ENCODE measurements at regions not wholly inside any gene's neighbourhood (a gene's known extent, or its start where the extent isn't known, plus 50 kb on each side); places are given as distances from the start of the nearest gene placed in this dataset.

GRCh38 chr11:32200136-32200847 lies 109.4 kb downstream of the RCN1 start:
- ChIA-PET POLR2A (no interaction called here), CTCF (interaction anchor here (0.7 to 0.9 kb wide), 2 partner anchors 10 to 74 kb away, joined by 3 read pairs; no protein-coding TSS in a partner anchor)
- H3K9me3 ChIP-seq (ENCODE audit: control extremely low read depth in 1 of 5, control insufficient read depth in 4 of 5, insufficient read depth in 2 of 5, low read depth in 1 of 5, low read length in 4 of 5): no peaks in the 10 kb centered on the region
- no peaks in the 10 kb centered on the region for H3K4me1 ChIP-seq (ENCODE audit: control extremely low read depth in 1 of 4, control insufficient read depth in 4 of 4, insufficient read depth in 4 of 4, low read length in 3 of 4)
- WGBS (ENCODE audit: insufficient coverage): 95% methylated on average over 15 of the region's 19 CpGs
- DNase-seq: no peak
- no peaks in the 10 kb centered on the region for H3K36me3 ChIP-seq (ENCODE audit: control insufficient read depth in 4 of 4, insufficient read depth in 4 of 4, low read length in 3 of 4)
- no peak overlapping the region for H3K27ac ChIP-seq (ENCODE audit: insufficient read depth in 1 of 2, low read depth in 1 of 2, low read length in 2 of 2, poor library complexity in 1 of 2, severe bottlenecking in 2 of 2)
- peaks cover 0 to 3% (median 0%) of the 10 kb centered on the region in 5 experiments for H3K27me3 ChIP-seq (replicated peaks in 2 of 5; ENCODE audit: control insufficient read depth in 4 of 5, insufficient read depth in 5 of 5, low read length in 4 of 5)
- H3K4me3 ChIP-seq (ENCODE audit: control insufficient read depth in 1 of 7, extremely low read depth in 1 of 7, insufficient read depth in 4 of 7, low read depth in 2 of 7, low read length in 6 of 7): no peak overlapping the region

GRCh38 chr11:32204751-32205150 lies 113.9 kb downstream of the RCN1 start:
- H3K27ac ChIP-seq (ENCODE audit: insufficient read depth in 1 of 2, low read depth in 1 of 2, low read length in 2 of 2, poor library complexity in 1 of 2, severe bottlenecking in 2 of 2): no peak overlapping the region
- POLR2A ChIA-PET: no interaction called here
- H3K27me3 ChIP-seq (replicated peaks in 2 of 5; ENCODE audit: control insufficient read depth in 4 of 5, insufficient read depth in 5 of 5, low read length in 4 of 5): peaks cover 0 to 7% (median 0%) of the 10 kb centered on the region in 5 experiments
- H3K36me3 ChIP-seq (ENCODE audit: control insufficient read depth in 4 of 4, insufficient read depth in 4 of 4, low read length in 3 of 4): no peaks in the 10 kb centered on the region
- no peak overlapping the region for H3K4me3 ChIP-seq (ENCODE audit: control insufficient read depth in 1 of 7, extremely low read depth in 1 of 7, insufficient read depth in 4 of 7, low read depth in 2 of 7, low read length in 6 of 7)
- CTCF ChIA-PET: no interaction called here
- 97% methylated on average over 4 of the region's 5 CpGs for WGBS (ENCODE audit: insufficient coverage)
- no peak for DNase-seq
- H3K9me3 ChIP-seq (ENCODE audit: control extremely low read depth in 1 of 5, control insufficient read depth in 4 of 5, insufficient read depth in 2 of 5, low read depth in 1 of 5, low read length in 4 of 5): no peaks in the 10 kb centered on the region
- no peaks in the 10 kb centered on the region for H3K4me1 ChIP-seq (ENCODE audit: control extremely low read depth in 1 of 4, control insufficient read depth in 4 of 4, insufficient read depth in 4 of 4, low read length in 3 of 4)

- CTCF ChIA-PET: interaction anchor here (1.0 kb wide), 1 partner anchor 10 kb away, joined by 3 read pairs; no protein-coding TSS in a partner anchor
- 21% methylated on average over 3 of the region's 6 CpGs for WGBS (ENCODE audit: insufficient coverage)
- H3K27me3 ChIP-seq (replicated peaks in 2 of 5; ENCODE audit: control insufficient read depth in 4 of 5, insufficient read depth in 5 of 5, low read length in 4 of 5): peaks cover 0 to 7% (median 0%) of the 10 kb centered on the region in 5 experiments
- H3K27ac ChIP-seq (ENCODE audit: insufficient read depth in 1 of 2, low read depth in 1 of 2, low read length in 2 of 2, poor library complexity in 1 of 2, severe bottlenecking in 2 of 2): no peak overlapping the region
- H3K4me1 ChIP-seq (ENCODE audit: control extremely low read depth in 1 of 4, control insufficient read depth in 4 of 4, insufficient read depth in 4 of 4, low read length in 3 of 4): no peaks in the 10 kb centered on the region
- no peaks in the 10 kb centered on the region for H3K36me3 ChIP-seq (ENCODE audit: control insufficient read depth in 4 of 4, insufficient read depth in 4 of 4, low read length in 3 of 4)
- H3K9me3 ChIP-seq (ENCODE audit: control extremely low read depth in 1 of 5, control insufficient read depth in 4 of 5, insufficient read depth in 2 of 5, low read depth in 1 of 5, low read length in 4 of 5): no peaks in the 10 kb centered on the region
- no peak overlapping the region for H3K4me3 ChIP-seq (ENCODE audit: control insufficient read depth in 1 of 7, extremely low read depth in 1 of 7, insufficient read depth in 4 of 7, low read depth in 2 of 7, low read length in 6 of 7)
- POLR2A ChIA-PET: no interaction called here
- DNase-seq: peak; percentile 47 to 81 (median 59)
Observed at GRCh38 chr11:32210556-32210955, 119.7 kb downstream of the RCN1 start.

- H3K9me3 ChIP-seq (ENCODE audit: control extremely low read depth in 1 of 5, control insufficient read depth in 4 of 5, insufficient read depth in 2 of 5, low read depth in 1 of 5, low read length in 4 of 5): no peaks in the 10 kb centered on the region
- no peak overlapping the region for H3K4me3 ChIP-seq (ENCODE audit: control insufficient read depth in 1 of 7, extremely low read depth in 1 of 7, insufficient read depth in 4 of 7, low read depth in 2 of 7, low read length in 6 of 7)
- H3K36me3 ChIP-seq (ENCODE audit: control insufficient read depth in 4 of 4, insufficient read depth in 4 of 4, low read length in 3 of 4): no peaks in the 10 kb centered on the region
- no peak overlapping the region for H3K27ac ChIP-seq (ENCODE audit: insufficient read depth in 1 of 2, low read depth in 1 of 2, low read length in 2 of 2, poor library complexity in 1 of 2, severe bottlenecking in 2 of 2)
- POLR2A ChIA-PET: no interaction called here
- CTCF ChIA-PET: interaction anchor here (0.7 to 2.0 kb wide), 3 partner anchors 9 to 255 kb away, joined by 3 to 5 read pairs (median 3); no protein-coding TSS in a partner anchor
- peaks cover 0 to 7% (median 0%) of the 10 kb centered on the region in 5 experiments for H3K27me3 ChIP-seq (replicated peaks in 2 of 5; ENCODE audit: control insufficient read depth in 4 of 5, insufficient read depth in 5 of 5, low read length in 4 of 5)
- WGBS (ENCODE audit: insufficient coverage): 94% methylated on average over 5 of the region's 5 CpGs
- DNase-seq: no peak
- no peaks in the 10 kb centered on the region for H3K4me1 ChIP-seq (ENCODE audit: control extremely low read depth in 1 of 4, control insufficient read depth in 4 of 4, insufficient read depth in 4 of 4, low read length in 3 of 4)
Observed at GRCh38 chr11:32213223-32213622, 122.3 kb downstream of the RCN1 start.

GRCh38 chr11:32215157-32215556 lies 124.3 kb downstream of the RCN1 start:
- no peaks in the 10 kb centered on the region for H3K9me3 ChIP-seq (ENCODE audit: control extremely low read depth in 1 of 5, control insufficient read depth in 4 of 5, insufficient read depth in 2 of 5, low read depth in 1 of 5, low read length in 4 of 5)
- POLR2A ChIA-PET: no interaction called here
- H3K27me3 ChIP-seq (replicated peaks in 2 of 5; ENCODE audit: control insufficient read depth in 4 of 5, insufficient read depth in 5 of 5, low read length in 4 of 5): no peaks in the 10 kb centered on the region
- no peak overlapping the region for H3K4me3 ChIP-seq (ENCODE audit: control insufficient read depth in 1 of 7, extremely low read depth in 1 of 7, insufficient read depth in 4 of 7, low read depth in 2 of 7, low read length in 6 of 7)
- DNase-seq: no peak
- no peak overlapping the region for H3K27ac ChIP-seq (ENCODE audit: insufficient read depth in 1 of 2, low read depth in 1 of 2, low read length in 2 of 2, poor library complexity in 1 of 2, severe bottlenecking in 2 of 2)
- WGBS (ENCODE audit: insufficient coverage): 100% methylated on average over 1 of the region's 1 CpG
- CTCF ChIA-PET: no interaction called here
- no peaks in the 10 kb centered on the region for H3K4me1 ChIP-seq (ENCODE audit: control extremely low read depth in 1 of 4, control insufficient read depth in 4 of 4, insufficient read depth in 4 of 4, low read length in 3 of 4)
- H3K36me3 ChIP-seq (ENCODE audit: control insufficient read depth in 4 of 4, insufficient read depth in 4 of 4, low read length in 3 of 4): no peaks in the 10 kb centered on the region

- Histone ChIP-seq H3K4me3 (ENCODE audit: control insufficient read depth in 1 of 7, extremely low read depth in 1 of 7, insufficient read depth in 4 of 7, low read depth in 2 of 7, low read length in 6 of 7) (no peak overlapping the region), H3K4me1 (ENCODE audit: control extremely low read depth in 1 of 4, control insufficient read depth in 4 of 4, insufficient read depth in 4 of 4, low read length in 3 of 4) (no peaks in the 10 kb centered on the region), H3K27ac (ENCODE audit: insufficient read depth in 1 of 2, low read depth in 1 of 2, low read length in 2 of 2, poor library complexity in 1 of 2, severe bottlenecking in 2 of 2) (no peak overlapping the region), H3K36me3 (ENCODE audit: control insufficient read depth in 4 of 4, insufficient read depth in 4 of 4, low read length in 3 of 4) (no peaks in the 10 kb centered on the region), H3K9me3 (ENCODE audit: control extremely low read depth in 1 of 5, control insufficient read depth in 4 of 5, insufficient read depth in 2 of 5, low read depth in 1 of 5, low read length in 4 of 5) (no peaks in the 10 kb centered on the region), H3K27me3 (replicated peaks in 2 of 5; ENCODE audit: control insufficient read depth in 4 of 5, insufficient read depth in 5 of 5, low read length in 4 of 5) (no peaks in the 10 kb centered on the region)
- ChIA-PET POLR2A (no interaction called here), CTCF (no interaction called here)
- no peak for DNase-seq
- 100% methylated on average over 2 of the region's 4 CpGs for WGBS (ENCODE audit: insufficient coverage)
Observed at GRCh38 chr11:32216749-32217148, 125.9 kb downstream of the RCN1 start.

- Histone ChIP-seq H3K9me3 (ENCODE audit: control extremely low read depth in 1 of 5, control insufficient read depth in 4 of 5, insufficient read depth in 2 of 5, low read depth in 1 of 5, low read length in 4 of 5) (no peaks in the 10 kb centered on the region), H3K27me3 (replicated peaks in 2 of 5; ENCODE audit: control insufficient read depth in 4 of 5, insufficient read depth in 5 of 5, low read length in 4 of 5) (no peaks in the 10 kb centered on the region), H3K4me1 (ENCODE audit: control extremely low read depth in 1 of 4, control insufficient read depth in 4 of 4, insufficient read depth in 4 of 4, low read length in 3 of 4) (no peaks in the 10 kb centered on the region), H3K36me3 (ENCODE audit: control insufficient read depth in 4 of 4, insufficient read depth in 4 of 4, low read length in 3 of 4) (no peaks in the 10 kb centered on the region), H3K4me3 (ENCODE audit: control insufficient read depth in 1 of 7, extremely low read depth in 1 of 7, insufficient read depth in 4 of 7, low read depth in 2 of 7, low read length in 6 of 7) (no peak overlapping the region), H3K27ac (ENCODE audit: insufficient read depth in 1 of 2, low read depth in 1 of 2, low read length in 2 of 2, poor library complexity in 1 of 2, severe bottlenecking in 2 of 2) (no peak overlapping the region)
- ChIA-PET CTCF (no interaction called here), POLR2A (no interaction called here)
- WGBS (ENCODE audit: insufficient coverage): 91% methylated on average over 7 of the region's 7 CpGs
- no peak for DNase-seq
Observed at GRCh38 chr11:32219320-32219719, 128.4 kb downstream of the RCN1 start.

Data from common myeloid progenitor, CD34-positive (primary cell).